Suprapubic skin (tissue), 3 donors: ENCODE measurements at regions not wholly inside any gene's neighbourhood (a gene's known extent, or its start where the extent isn't known, plus 50 kb on each side); places are given as distances from the start of the nearest gene placed in this dataset.

Experiments used
- CTCF ChIP-seq, 2 donors: fragments of 200-600 bp in 1 of 2; fragments of 450-650 bp in 1 of 2; sonication (generic) in 1 of 2; IDR thresholded peaks; one replicate each; pipeline ENCODE4 v1.5.1; 2016 to 2019; ENCODE audit warnings: antibody characterized with exemption in 2 of 2, mild to moderate bottlenecking in 1 of 2, moderate library complexity in 1 of 2
- POLR2A ChIP-seq, 2 donors: fragments of 450-650 bp; IDR thresholded peaks; one replicate each; pipeline ENCODE4 v1.6.1; 2017; ENCODE audit warnings: antibody characterized with exemption in 2 of 2, mild to moderate bottlenecking in 2 of 2, moderate library complexity in 2 of 2

- TF ChIP-seq CTCF (IDR thresholded peaks at IDR 0.05) = no peak
- TF ChIP-seq POLR2A (IDR thresholded peaks at IDR 0.05) = no peak
These were observed 130.1 kb upstream of the ZEB1 start for GRCh38 chr10:31188792-31189406.
